Retinal pigment epithelial cell (primary cell): ENCODE measurements at regions not wholly inside any gene's neighbourhood (a gene's known extent, or its start where the extent isn't known, plus 50 kb on each side); places are given as distances from the start of the nearest gene placed in this dataset.

Source experiments
- DNase-seq: peaks from one replicate; pipeline ENCODE4 v3.0.0-alpha.2; 2010; ENCODE audit warnings: low read depth
- H3K4me3 ChIP-seq: 2 replicates; pipeline ENCODE4 v1.5.1; 2011; ENCODE audit warnings: mild to moderate bottlenecking, low read length, control low read depth, moderate library complexity
- TF ChIP-seq, protein P1 (sequence below): conservative IDR thresholded peaks from 2 replicates; pipeline ENCODE4 v1.5.1; 2011; ENCODE audit warnings: low read depth, low read length, control low read depth, inconsistent platforms

DNA sequence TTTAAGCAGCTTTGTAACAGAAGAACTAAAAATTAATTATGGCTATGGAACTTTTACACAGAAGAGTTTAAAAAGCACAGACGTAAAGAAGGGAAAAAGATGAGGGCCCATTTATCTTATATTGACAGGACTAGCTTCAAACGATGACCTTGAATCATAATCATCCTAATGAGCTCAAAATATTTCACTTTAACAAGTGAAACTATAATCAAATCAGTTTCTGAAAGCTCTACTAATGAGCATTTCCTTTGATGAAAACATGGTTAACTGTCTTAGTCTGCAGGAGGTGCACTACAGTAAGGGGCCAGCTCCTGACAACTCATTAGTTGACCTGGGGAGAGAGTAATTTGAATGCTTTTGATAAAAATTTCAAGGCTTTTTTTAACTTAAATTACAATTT lies 228.0 kb upstream of the DEFB112 start:
- no peak overlapping the region for H3K4me3 ChIP-seq
- no peak for DNase-seq
- TF ChIP-seq, protein P1, sequence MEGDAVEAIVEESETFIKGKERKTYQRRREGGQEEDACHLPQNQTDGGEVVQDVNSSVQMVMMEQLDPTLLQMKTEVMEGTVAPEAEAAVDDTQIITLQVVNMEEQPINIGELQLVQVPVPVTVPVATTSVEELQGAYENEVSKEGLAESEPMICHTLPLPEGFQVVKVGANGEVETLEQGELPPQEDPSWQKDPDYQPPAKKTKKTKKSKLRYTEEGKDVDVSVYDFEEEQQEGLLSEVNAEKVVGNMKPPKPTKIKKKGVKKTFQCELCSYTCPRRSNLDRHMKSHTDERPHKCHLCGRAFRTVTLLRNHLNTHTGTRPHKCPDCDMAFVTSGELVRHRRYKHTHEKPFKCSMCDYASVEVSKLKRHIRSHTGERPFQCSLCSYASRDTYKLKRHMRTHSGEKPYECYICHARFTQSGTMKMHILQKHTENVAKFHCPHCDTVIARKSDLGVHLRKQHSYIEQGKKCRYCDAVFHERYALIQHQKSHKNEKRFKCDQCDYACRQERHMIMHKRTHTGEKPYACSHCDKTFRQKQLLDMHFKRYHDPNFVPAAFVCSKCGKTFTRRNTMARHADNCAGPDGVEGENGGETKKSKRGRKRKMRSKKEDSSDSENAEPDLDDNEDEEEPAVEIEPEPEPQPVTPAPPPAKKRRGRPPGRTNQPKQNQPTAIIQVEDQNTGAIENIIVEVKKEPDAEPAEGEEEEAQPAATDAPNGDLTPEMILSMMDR: no peak

DNA sequence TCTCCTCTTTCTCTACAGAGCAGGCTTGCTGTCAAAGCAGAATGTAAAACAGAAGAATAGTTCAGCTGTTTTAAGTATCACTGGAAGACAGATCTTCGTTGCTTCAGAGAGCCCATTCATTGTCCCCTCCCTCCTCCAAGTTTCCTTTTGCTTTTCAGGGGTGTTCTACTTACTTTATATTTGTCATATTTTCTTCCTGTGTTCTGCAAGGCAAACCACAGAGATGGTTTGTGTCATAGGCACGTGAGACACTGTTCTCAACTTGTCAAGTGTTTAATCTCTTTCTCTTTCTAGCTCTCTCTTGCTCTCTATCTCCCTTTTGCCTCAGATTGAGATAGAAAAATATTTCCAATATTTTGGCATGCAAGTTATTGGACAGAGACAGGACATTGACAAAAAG lies 228.9 kb upstream of the DEFB112 start:
- H3K4me3 ChIP-seq: no peak overlapping the region
- DNase-seq: no peak
- TF ChIP-seq, protein P1: no peak

DNA sequence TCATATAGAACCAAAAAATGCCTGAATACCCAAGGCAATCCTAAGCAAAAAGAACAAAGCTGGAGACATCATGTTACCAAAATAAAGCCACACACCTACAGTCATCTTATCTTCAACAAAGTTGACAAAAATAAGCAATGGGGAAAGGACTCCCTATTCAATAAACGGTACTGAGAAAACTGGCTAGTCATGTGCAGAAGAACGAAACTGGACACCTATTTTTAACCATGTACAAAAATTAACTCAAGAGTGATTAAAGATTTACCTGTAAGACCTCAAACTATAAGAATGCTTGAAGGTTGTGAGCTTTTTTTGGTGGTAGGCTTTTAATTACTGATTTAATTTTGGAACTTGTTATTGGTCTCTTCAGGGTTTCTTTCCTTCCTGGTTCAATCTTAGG lies 236.0 kb upstream of the DEFB112 start:
- no peak for DNase-seq
- TF ChIP-seq, protein P1: no peak
- H3K4me3 ChIP-seq: no peak overlapping the region

DNA sequence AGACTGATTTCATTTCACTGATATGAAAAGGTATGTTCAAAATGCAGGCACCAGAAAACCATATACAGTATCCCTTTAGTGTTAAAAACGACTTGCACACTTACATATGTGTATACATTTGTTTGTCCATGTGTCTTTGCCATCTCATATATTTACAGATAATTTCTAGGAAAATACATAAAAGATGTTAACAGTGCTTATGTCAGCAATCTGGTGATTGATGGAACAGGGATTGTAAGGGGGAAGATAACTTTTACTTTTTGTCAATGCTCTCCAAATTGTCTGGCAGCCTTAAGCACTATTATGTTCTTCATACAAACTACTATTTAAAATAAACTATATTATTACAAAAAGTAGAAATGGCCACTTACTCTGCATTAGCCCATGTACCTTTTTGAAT lies 238.5 kb upstream of the DEFB112 start:
- TF ChIP-seq, protein P1: no peak
- DNase-seq: no peak
- no peak overlapping the region for H3K4me3 ChIP-seq

DNA sequence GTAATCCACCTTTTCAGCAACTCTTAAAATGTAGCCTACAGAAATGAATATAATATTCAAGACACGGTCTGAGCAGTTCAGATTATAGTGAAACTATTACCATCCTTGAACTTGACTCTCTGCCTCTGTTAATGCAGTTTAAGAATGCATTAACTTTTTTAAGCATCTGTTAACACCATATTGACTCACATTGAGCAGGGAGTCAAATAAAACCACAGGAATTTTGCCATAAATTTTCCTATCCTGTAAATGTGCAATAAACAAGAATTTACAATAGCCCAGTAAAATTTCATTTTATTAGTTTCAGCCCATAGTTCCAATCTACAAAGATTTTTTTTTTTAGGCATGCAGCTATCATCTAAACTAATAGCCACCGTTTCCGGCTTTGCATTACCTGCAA lies 239.2 kb upstream of the DEFB112 start:
- TF ChIP-seq, protein P1: no peak
- no peak overlapping the region for H3K4me3 ChIP-seq
- DNase-seq: no peak

DNA sequence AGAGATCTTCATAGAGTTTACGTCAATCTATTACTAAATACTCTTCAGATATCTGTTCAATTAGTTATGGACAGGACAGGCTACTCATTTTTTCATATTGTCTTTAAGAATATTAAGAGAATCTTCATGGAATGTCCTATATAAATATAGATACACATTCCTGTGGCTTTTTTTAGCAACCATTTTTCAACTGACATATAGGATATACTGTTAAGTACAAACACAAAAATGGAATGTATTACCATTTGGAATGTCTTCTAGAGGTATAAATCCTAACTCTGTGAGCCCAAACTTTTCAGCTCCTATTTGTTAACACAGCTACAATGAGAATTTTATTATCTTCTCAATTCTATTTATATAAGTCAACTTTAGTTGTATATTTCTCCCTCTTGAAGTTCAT lies 239.6 kb upstream of the DEFB112 start:
- DNase-seq: no peak
- no peak overlapping the region for H3K4me3 ChIP-seq
- TF ChIP-seq, protein P1: no peak

DNA sequence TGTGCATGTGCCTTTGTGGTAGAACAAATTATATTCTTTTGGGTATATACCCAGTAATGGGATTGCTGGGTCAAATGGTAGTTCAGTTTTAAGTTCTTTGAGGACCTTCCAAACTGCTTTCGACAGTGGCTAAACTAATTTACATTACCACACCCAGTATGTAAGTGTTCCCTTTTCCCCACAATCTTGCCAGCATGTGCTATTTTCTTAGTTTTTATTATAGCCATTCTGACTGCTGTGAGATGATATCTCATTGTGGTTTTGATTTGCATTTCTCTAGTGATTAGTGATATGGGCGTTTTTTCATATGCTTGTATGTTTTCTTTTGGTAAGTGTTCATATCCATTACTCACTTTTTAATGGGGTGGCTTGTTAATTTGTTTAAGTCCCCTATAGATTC lies 251.6 kb upstream of the DEFB112 start:
- TF ChIP-seq, protein P1: no peak

More for the DNA sequence above, 251.6 kb upstream of the DEFB112 start:
- no peak for DNase-seq
- H3K4me3 ChIP-seq: no peak overlapping the region
